CD4-positive, alpha-beta memory T cell (primary cell): ENCODE measurements at regions not wholly inside any gene's neighbourhood (a gene's known extent, or its start where the extent isn't known, plus 50 kb on each side); places are given as distances from the start of the nearest gene placed in this dataset.

Experiments
- CTCF ChIA-PET: fragments of 350-600 bp; sonication (Branson Sonifier 250); formaldehyde crosslinking; loops from one replicate; lab custom pipeline; 2021; ENCODE audit warnings: inconsistent platforms; ENCODE audit not compliant: partially characterized antibody; lab: Charles Lee
- POLR2A ChIA-PET: fragments of 350-600 bp; sonication (Branson Sonifier 250); formaldehyde crosslinking; loops from one replicate; lab custom pipeline; 2021; ENCODE audit not compliant: partially characterized antibody; lab: Charles Lee
- DNase-seq, 5 donors: peaks; one replicate each; pipeline versions ENCODE4 v3.0.0 to v3.0.0-alpha.2; 2020 to 2022; ENCODE audit warnings: mixed read lengths in 1 of 5
- H3K27ac ChIP-seq: one replicate; pipeline ENCODE4 v1.7.0; 2013; ENCODE audit warnings: low read depth, low read length
- H3K27me3 ChIP-seq: 2 replicates; pipeline ENCODE4 v1.7.0; 2013; ENCODE audit warnings: mild to moderate bottlenecking, low read length, moderate library complexity; ENCODE audit not compliant: insufficient read depth
- H3K36me3 ChIP-seq: 2 replicates; pipeline ENCODE4 v1.7.0; 2013; ENCODE audit warnings: mild to moderate bottlenecking, low read length, moderate library complexity; ENCODE audit not compliant: insufficient read depth
- H3K4me1 ChIP-seq: 2 replicates; pipeline ENCODE4 v1.7.0; 2013; ENCODE audit warnings: mild to moderate bottlenecking, low read length, moderate library complexity; ENCODE audit not compliant: insufficient read depth
- H3K4me3 ChIP-seq, 2 donors: one replicate each; pipeline ENCODE4 v1.7.0; 2013; ENCODE audit warnings: low read length in 2 of 2, mild to moderate bottlenecking in 1 of 2
- H3K9me3 ChIP-seq, 2 donors: one replicate each; pipeline ENCODE4 v1.7.0; 2013; ENCODE audit warnings: low read length in 2 of 2, control low read depth in 1 of 2; ENCODE audit not compliant: control insufficient read depth in 1 of 2
- H3K27ac Mint-ChIP-seq, 7 donors: one replicate each; pipeline ENCODE4 v1.8.0; 2020 to 2021; ENCODE audit warnings: mixed read lengths in 7 of 7, mild to moderate bottlenecking in 6 of 7, inconsistent platforms in 3 of 7, moderate library complexity in 3 of 7
- H3K27me3 Mint-ChIP-seq, 2 donors: one replicate each; pipeline ENCODE4 v1.8.0; 2020 to 2021; ENCODE audit warnings: mixed read lengths in 2 of 2
- H3K36me3 Mint-ChIP-seq, 2 donors: one replicate each; pipeline ENCODE4 v1.8.0; 2020 to 2021; ENCODE audit warnings: mixed read lengths in 2 of 2, inconsistent platforms in 1 of 2, mild to moderate bottlenecking in 1 of 2
- H3K4me1 Mint-ChIP-seq, 4 donors: one replicate each; pipeline ENCODE4 v1.8.0; 2020 to 2021; ENCODE audit warnings: mixed read lengths in 4 of 4, mild to moderate bottlenecking in 1 of 4
- H3K4me3 Mint-ChIP-seq, 8 donors: one replicate each; pipeline ENCODE4 v1.8.0; 2020 to 2021; ENCODE audit warnings: mixed read lengths in 8 of 8, mild to moderate bottlenecking in 7 of 8, moderate library complexity in 6 of 8, inconsistent platforms in 3 of 8
- H3K9me3 Mint-ChIP-seq, 8 donors: one replicate each; pipeline ENCODE4 v1.8.0; 2020 to 2021; ENCODE audit warnings: mixed read lengths in 8 of 8, mild to moderate bottlenecking in 5 of 8, inconsistent platforms in 3 of 8, moderate library complexity in 1 of 8
- intact Hi-C: fragments of 100-400 bp; cut with micrococcal nuclease; formaldehyde crosslinking; loops from one replicate; pipeline ENCODE4 v1.15.1; 2023

- H3K4me3 ChIP-seq, result no peak overlapping the region
- Mint-ChIP-seq H3K27ac (no peak overlapping the region), H3K36me3 (no peaks in the 10 kb centered on the region), H3K9me3 (no peaks in the 10 kb centered on the region), H3K4me3 (no peak overlapping the region), H3K27me3 (peaks cover 12 to 25% of the 10 kb centered on the region in 2 donors), H3K4me1 (no peaks in the 10 kb centered on the region)
- no peak for DNase-seq
- intact Hi-C loops, result no loop called here
- CTCF ChIA-PET, result no interaction called here
- H3K9me3 ChIP-seq, result no peaks in the 10 kb centered on the region
- POLR2A ChIA-PET, result interaction anchor here (0.5 kb wide), 1 partner anchor 1038 kb away, joined by 3 read pairs; no protein-coding TSS in a partner anchor
- H3K36me3 ChIP-seq, result no peaks in the 10 kb centered on the region
- H3K27ac ChIP-seq, result no peak overlapping the region
- H3K27me3 ChIP-seq, result no peaks in the 10 kb centered on the region
- H3K4me1 ChIP-seq, result no peaks in the 10 kb centered on the region
Observed at GRCh38 chr13:100809129-100809390, 134.5 kb upstream of the TMTC4 start.

DNA sequence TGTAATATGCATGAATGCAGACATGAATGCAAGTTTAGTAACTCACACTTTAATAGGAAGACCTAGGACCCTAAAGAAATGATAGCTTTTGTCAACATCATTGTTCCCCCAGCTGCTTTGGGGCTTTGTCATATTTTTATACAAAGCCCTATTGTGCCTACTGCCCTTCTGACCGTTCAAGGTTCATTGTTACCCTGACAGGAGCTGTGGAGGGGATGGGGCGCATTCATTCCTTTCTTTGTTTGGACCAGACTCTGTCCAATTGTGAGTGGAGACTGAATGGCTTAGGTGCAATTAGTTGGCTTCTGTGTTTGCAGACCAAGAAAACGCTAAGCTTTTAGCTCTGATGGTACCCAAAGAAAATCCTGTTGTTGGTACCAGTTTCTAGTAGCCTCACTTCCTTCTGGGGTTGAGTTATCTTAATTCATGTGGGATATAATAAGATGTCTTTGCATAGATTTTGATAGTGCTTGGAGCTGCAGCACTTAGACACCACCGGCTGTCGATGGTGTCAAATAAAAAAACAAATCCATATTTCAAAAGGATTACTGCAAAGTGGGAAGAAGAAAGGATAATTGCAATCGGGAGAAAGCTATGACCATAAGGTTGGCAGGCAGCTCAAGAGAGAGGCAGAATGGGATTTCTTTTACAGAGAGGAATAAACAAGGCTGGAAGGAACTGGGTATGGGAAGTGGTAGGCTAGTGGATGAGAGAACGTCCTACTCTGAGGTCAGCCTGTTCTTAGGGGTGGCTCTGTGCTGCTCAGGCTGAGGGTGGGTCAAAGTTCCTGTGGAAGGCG lies 133.9 kb upstream of the TMTC4 start:
- no peak overlapping the region for H3K4me3 ChIP-seq
- no peaks in the 10 kb centered on the region for H3K9me3 ChIP-seq
- no peaks in the 10 kb centered on the region for H3K27me3 ChIP-seq
- no peak overlapping the region for H3K27ac Mint-ChIP-seq
- no peaks in the 10 kb centered on the region for H3K9me3 Mint-ChIP-seq
- peaks cover 12 to 25% of the 10 kb centered on the region in 2 donors for H3K27me3 Mint-ChIP-seq
- H3K4me3 Mint-ChIP-seq, result no peak overlapping the region
- no peak overlapping the region for H3K27ac ChIP-seq
- H3K4me1 Mint-ChIP-seq, result no peaks in the 10 kb centered on the region
- no peaks in the 10 kb centered on the region for H3K36me3 ChIP-seq
- no peaks in the 10 kb centered on the region for H3K36me3 Mint-ChIP-seq
- no peaks in the 10 kb centered on the region for H3K4me1 ChIP-seq
- no peak for DNase-seq
- intact Hi-C loops, result no loop called here
- CTCF ChIA-PET, result no interaction called here
- POLR2A ChIA-PET, result no interaction called here

DNA sequence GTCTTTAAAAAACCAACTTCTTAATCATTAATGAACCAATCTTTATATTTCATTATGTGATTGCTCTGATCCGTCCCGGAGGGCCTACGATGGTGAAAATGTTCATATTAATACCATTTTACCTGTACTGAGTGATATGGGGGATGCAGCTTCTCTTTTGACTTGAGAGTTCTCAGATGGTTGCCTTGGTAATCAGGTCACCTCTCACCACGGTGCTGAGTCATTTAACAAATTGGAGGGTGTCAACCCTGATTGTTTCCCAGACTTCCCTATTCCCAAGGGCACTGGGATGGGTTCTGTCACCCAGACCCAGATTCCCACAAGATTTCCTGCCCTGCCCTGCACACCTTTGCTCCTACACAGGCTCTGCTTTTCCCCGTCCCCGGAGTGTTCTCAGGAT lies 128.5 kb upstream of the TMTC4 start:
- peaks cover 6 to 10% of the 10 kb centered on the region in 2 donors for H3K27me3 Mint-ChIP-seq
- CTCF ChIA-PET, result no interaction called here
- peaks cover 0 to 2% (median 0%) of the 10 kb centered on the region in 8 donors for H3K9me3 Mint-ChIP-seq
- no peak overlapping the region for H3K4me3 Mint-ChIP-seq
- no peaks in the 10 kb centered on the region for H3K4me1 ChIP-seq
- no peaks in the 10 kb centered on the region for H3K4me1 Mint-ChIP-seq
- POLR2A ChIA-PET, result no interaction called here
- H3K27ac Mint-ChIP-seq, result no peak overlapping the region
- intact Hi-C loops, result no loop called here
- H3K4me3 ChIP-seq, result no peak overlapping the region
- H3K27me3 ChIP-seq, result no peaks in the 10 kb centered on the region
- no peaks in the 10 kb centered on the region for H3K36me3 Mint-ChIP-seq
- DNase-seq, result no peak
- no peak overlapping the region for H3K27ac ChIP-seq
- H3K36me3 ChIP-seq, result no peaks in the 10 kb centered on the region
- H3K9me3 ChIP-seq, result no peaks in the 10 kb centered on the region

DNA sequence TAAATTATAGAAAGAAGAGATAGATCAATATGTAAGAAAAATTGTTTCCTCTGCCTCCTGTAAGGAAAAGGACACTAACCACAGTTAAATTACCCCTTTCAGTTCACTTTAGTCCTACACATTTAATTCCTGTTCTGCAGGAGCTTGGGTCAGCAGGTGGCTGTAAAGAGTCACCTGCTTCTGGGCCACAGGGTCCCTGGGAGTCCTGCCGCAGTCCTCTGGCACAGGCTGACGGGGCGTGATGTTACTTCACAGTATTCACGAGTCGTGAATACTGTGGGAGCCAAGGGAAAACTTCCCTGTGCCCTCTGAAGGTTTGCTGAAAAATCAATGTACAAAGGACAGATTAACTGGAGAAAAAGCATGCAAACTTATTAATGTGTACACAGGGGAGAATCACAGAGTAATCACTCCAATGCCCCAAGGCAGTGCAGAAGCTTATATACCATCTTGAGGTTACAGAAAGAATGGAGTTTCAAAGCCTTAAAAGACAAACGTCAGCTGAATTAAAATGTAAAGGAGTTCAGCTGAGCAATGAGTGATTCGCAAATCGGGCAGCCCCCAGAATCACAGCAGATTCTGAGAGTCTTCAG lies 125.8 kb upstream of the TMTC4 start:
- no peak overlapping the region for H3K27ac ChIP-seq
- H3K4me3 ChIP-seq, result no peak overlapping the region
- no peaks in the 10 kb centered on the region for H3K36me3 ChIP-seq
- Mint-ChIP-seq H3K4me3 (no peak overlapping the region), H3K4me1 (no peaks in the 10 kb centered on the region), H3K27me3 (peaks cover 0 to 1% of the 10 kb centered on the region in 2 donors), H3K36me3 (no peaks in the 10 kb centered on the region), H3K9me3 (peaks cover 0 to 18% (median 9%) of the 10 kb centered on the region in 8 donors), H3K27ac (no peak overlapping the region)
- ChIA-PET CTCF (interaction anchor here (1.3 kb wide), 1 partner anchor 12 kb away, joined by 5 read pairs; no protein-coding TSS in a partner anchor), POLR2A (no interaction called here)
- no peak for DNase-seq
- no peaks in the 10 kb centered on the region for H3K4me1 ChIP-seq
- intact Hi-C loops, result no loop called here
- H3K27me3 ChIP-seq, result no peaks in the 10 kb centered on the region
- H3K9me3 ChIP-seq, result no peaks in the 10 kb centered on the region

DNA sequence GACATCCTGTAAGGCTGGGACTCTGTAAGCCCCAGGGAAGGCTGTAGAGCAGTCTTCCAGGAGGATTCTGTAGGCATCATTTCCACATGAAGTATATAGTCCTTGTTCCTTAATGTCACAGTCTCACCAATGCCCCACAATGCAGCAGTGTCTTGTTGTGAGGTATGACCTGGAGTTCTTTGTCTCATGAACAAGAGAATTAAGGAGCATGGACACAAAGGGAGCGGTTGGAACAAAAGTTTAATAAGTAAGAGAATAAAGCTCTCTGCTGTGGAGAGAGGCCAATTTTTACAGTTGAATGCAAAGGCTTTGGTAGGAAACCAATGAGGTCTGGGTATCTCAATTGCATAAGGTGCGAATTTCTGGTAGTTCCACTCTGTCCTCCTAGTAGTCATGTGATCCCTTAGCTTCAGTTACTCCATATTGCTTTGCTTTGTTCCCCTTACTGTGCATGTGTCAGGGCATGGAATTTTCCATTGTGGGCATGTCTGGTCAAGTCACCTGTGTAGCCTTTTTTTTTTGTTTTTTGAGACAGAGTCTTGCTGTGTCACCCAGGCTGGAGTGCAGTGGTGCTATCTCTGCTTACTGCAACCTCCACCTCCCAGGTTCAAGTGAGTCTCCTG lies 124.3 kb upstream of the TMTC4 start:
- Histone ChIP-seq H3K4me1 (no peaks in the 10 kb centered on the region), H3K27me3 (no peaks in the 10 kb centered on the region), H3K9me3 (no peaks in the 10 kb centered on the region), H3K36me3 (no peaks in the 10 kb centered on the region), H3K4me3 (no peak overlapping the region), H3K27ac (no peak overlapping the region)
- no peak overlapping the region for H3K27ac Mint-ChIP-seq
- intact Hi-C loops, result no loop called here
- H3K36me3 Mint-ChIP-seq, result no peaks in the 10 kb centered on the region
- no peak overlapping the region for H3K4me3 Mint-ChIP-seq
- no peaks in the 10 kb centered on the region for H3K27me3 Mint-ChIP-seq
- no peaks in the 10 kb centered on the region for H3K4me1 Mint-ChIP-seq
- ChIA-PET CTCF (no interaction called here), POLR2A (no interaction called here)
- no peak for DNase-seq
- H3K9me3 Mint-ChIP-seq, result peaks cover 0 to 32% (median 11%) of the 10 kb centered on the region in 8 donors

- H3K4me3 Mint-ChIP-seq, result no peak overlapping the region
- CTCF ChIA-PET, result no interaction called here
- intact Hi-C loops, result no loop called here
- H3K27me3 Mint-ChIP-seq, result peaks cover 0 to 6% of the 10 kb centered on the region in 2 donors
- H3K4me3 ChIP-seq, result no peak overlapping the region
- no peak overlapping the region for H3K27ac Mint-ChIP-seq
- no peaks in the 10 kb centered on the region for H3K4me1 ChIP-seq
- no peaks in the 10 kb centered on the region for H3K4me1 Mint-ChIP-seq
- H3K36me3 ChIP-seq, result no peaks in the 10 kb centered on the region
- POLR2A ChIA-PET, result no interaction called here
- H3K9me3 ChIP-seq, result no peaks in the 10 kb centered on the region
- no peaks in the 10 kb centered on the region for H3K36me3 Mint-ChIP-seq
- no peaks in the 10 kb centered on the region for H3K27me3 ChIP-seq
- no peak overlapping the region for H3K27ac ChIP-seq
- no peak for DNase-seq
- H3K9me3 Mint-ChIP-seq, result peaks cover 0 to 39% (median 14%) of the 10 kb centered on the region in 8 donors
Observed at GRCh38 chr13:100797921-100798320, 123.3 kb upstream of the TMTC4 start.

DNA sequence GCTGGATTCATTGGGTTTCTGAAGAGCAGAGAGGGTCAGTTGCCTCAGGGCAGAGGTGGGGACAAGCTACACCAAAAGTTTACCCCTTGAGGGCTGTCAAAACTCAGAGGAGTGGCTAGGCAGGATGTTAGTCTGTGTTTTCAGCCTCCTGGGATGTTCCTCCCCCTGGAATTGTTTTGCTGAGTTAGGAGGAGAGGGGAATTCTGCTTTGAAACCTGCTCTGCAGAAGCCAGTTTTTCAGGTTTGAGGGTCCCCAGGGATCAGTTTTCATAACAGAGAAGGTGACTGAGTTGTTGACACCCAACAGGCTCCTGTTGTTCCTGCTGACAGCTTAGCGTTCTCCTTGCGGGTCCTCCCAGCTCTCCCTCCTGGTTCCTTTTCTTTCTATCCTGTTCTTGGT lies 121.9 kb upstream of the TMTC4 start:
- Mint-ChIP-seq H3K27me3 (peaks cover 7 to 9% of the 10 kb centered on the region in 2 donors), H3K9me3 (peaks cover 0 to 47% (median 17%) of the 10 kb centered on the region in 8 donors), H3K4me3 (no peak overlapping the region), H3K36me3 (no peaks in the 10 kb centered on the region), H3K27ac (no peak overlapping the region), H3K4me1 (no peaks in the 10 kb centered on the region)
- no peaks in the 10 kb centered on the region for H3K4me1 ChIP-seq
- H3K4me3 ChIP-seq, result no peak overlapping the region
- no peaks in the 10 kb centered on the region for H3K9me3 ChIP-seq
- ChIA-PET CTCF (no interaction called here), POLR2A (no interaction called here)
- H3K27me3 ChIP-seq, result no peaks in the 10 kb centered on the region
- no peak for DNase-seq
- intact Hi-C loops, result no loop called here
- no peaks in the 10 kb centered on the region for H3K36me3 ChIP-seq
- no peak overlapping the region for H3K27ac ChIP-seq
